OCI-LY1 (cell line): ENCODE measurements at regions not wholly inside any gene's neighbourhood (a gene's known extent, or its start where the extent isn't known, plus 50 kb on each side); places are given as distances from the start of the nearest gene placed in this dataset.

Source experiments
- CTCF ChIP-seq: fragments of 200-600 bp; sonication (generic), shearing (Covaris generic); IDR thresholded peaks from 2 replicates; pipeline ENCODE4 v1.5.1; 2017; ENCODE audit warnings: mild to moderate bottlenecking, antibody characterized with exemption, low read length, moderate library complexity, mixed read lengths
- EZH2 ChIP-seq: fragments of 200-600 bp; sonication (generic), shearing (Covaris generic); IDR thresholded peaks from 2 replicates; pipeline ENCODE4 v1.8.0; 2017; ENCODE audit warnings: borderline replicate concordance, mixed run types, mild to moderate bottlenecking, antibody characterized with exemption, low read length, moderate library complexity, mixed read lengths

- no peak for TF ChIP-seq CTCF
- no peak for TF ChIP-seq EZH2
Observed at GRCh38 chr4:27844376-27844775, 983.7 kb downstream of the STIM2 start.
